ENCODE measurements at regions not wholly inside any gene's neighbourhood (a gene's known extent, or its start where the extent isn't known, plus 50 kb on each side); places are given as distances from the start of the nearest gene placed in this dataset.

GRCh38 chr21:27582246-27582947 lies 615.5 kb upstream of the ADAMTS5 start:
- Histone ChIP-seq H3K4me1 (ENCODE audit: control insufficient read depth, insufficient read depth, low read length, unreplicated experiment) (peaks cover 25% of the 10 kb centered on the region), H3K36me3 (ENCODE audit: insufficient read depth, low read length) (no peaks in the 10 kb centered on the region), H2AFZ (ENCODE audit: low read length, unreplicated experiment) (peak overlapping the region; percentile 7), H3K79me2 (ENCODE audit: control insufficient read depth, insufficient read depth, low read length, unreplicated experiment) (no peaks in the 10 kb centered on the region), H3K27me3 (ENCODE audit: insufficient read depth, low read length) (no peaks in the 10 kb centered on the region), H3K27ac (ENCODE audit: low read depth, low read length) (peak overlapping the region; percentile 64), H3K4me3 (ENCODE audit: low read depth, low read length) (no peak overlapping the region)

DNA sequence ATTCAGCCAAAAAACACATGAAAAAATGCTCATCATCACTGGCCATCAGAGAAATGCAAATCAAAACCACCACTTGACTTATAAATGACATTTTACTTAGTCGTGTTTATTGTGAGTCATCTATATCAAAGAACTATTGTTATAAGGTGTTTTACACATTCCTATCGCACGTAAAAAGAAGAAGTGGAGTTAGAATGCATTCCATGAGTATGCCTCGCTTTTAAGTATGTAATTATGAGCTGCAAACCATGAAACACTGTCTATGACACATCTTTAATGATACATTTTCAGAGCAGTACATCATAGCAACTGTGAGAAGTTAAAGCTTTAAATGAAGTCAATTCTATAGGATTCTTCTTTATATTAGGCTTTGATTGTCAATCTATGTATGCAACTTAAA lies 614.3 kb upstream of the ADAMTS5 start:
- Histone ChIP-seq H3K4me3 (ENCODE audit: low read depth, low read length) (no peak overlapping the region), H3K27me3 (ENCODE audit: insufficient read depth, low read length) (no peaks in the 10 kb centered on the region), H3K27ac (ENCODE audit: low read depth, low read length) (peak overlapping the region; percentile 70), H3K4me1 (ENCODE audit: control insufficient read depth, insufficient read depth, low read length, unreplicated experiment) (peaks cover 20% of the 10 kb centered on the region), H2AFZ (ENCODE audit: low read length, unreplicated experiment) (no peak overlapping the region), H3K36me3 (ENCODE audit: insufficient read depth, low read length) (no peaks in the 10 kb centered on the region), H3K79me2 (ENCODE audit: control insufficient read depth, insufficient read depth, low read length, unreplicated experiment) (no peaks in the 10 kb centered on the region)

- Histone ChIP-seq H3K79me2 (ENCODE audit: control insufficient read depth, insufficient read depth, low read length, unreplicated experiment) (no peaks in the 10 kb centered on the region), H3K27ac (ENCODE audit: low read depth, low read length) (peak overlapping the region; percentile 74), H3K36me3 (ENCODE audit: insufficient read depth, low read length) (no peaks in the 10 kb centered on the region), H3K27me3 (ENCODE audit: insufficient read depth, low read length) (no peaks in the 10 kb centered on the region), H2AFZ (ENCODE audit: low read length, unreplicated experiment) (no peak overlapping the region), H3K4me1 (ENCODE audit: control insufficient read depth, insufficient read depth, low read length, unreplicated experiment) (peaks cover 20% of the 10 kb centered on the region), H3K4me3 (ENCODE audit: low read depth, low read length) (no peak overlapping the region)
These were observed 613.4 kb upstream of the ADAMTS5 start for GRCh38 chr21:27580276-27580675.

DNA sequence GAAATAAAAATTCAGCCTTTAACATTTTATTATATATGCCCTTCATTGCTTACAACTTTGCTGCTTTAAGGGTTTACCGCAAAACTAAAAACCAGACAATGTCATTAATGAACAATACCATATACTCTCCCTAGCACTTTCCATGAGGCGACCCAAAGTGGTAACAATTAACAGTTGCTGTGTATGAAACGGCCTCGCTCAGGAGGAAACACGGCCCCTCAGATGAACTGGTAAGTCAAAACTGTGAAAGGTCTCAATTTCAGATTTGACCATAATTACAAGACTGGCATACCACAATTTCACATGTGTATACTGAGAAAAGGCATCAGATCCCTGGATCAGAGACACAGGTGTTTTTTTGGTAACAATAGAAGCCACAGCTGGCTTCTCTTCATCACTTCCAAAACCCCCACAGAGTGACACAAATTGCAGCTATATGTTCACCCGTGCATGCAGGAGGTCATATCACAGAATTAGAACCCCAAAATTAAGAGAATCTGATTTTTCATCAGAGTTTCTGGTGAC lies 611.9 kb upstream of the ADAMTS5 start:
- H2AFZ ChIP-seq (ENCODE audit: low read length, unreplicated experiment) = no peak overlapping the region
- H3K36me3 ChIP-seq (ENCODE audit: insufficient read depth, low read length) = no peaks in the 10 kb centered on the region
- no peak overlapping the region for H3K27ac ChIP-seq (ENCODE audit: low read depth, low read length)
- H3K27me3 ChIP-seq (ENCODE audit: insufficient read depth, low read length) = no peaks in the 10 kb centered on the region
- H3K79me2 ChIP-seq (ENCODE audit: control insufficient read depth, insufficient read depth, low read length, unreplicated experiment) = no peaks in the 10 kb centered on the region
- H3K4me1 ChIP-seq (ENCODE audit: control insufficient read depth, insufficient read depth, low read length, unreplicated experiment) = peaks cover 12% of the 10 kb centered on the region
- no peak overlapping the region for H3K4me3 ChIP-seq (ENCODE audit: low read depth, low read length)

- Histone ChIP-seq H3K4me1 (ENCODE audit: control insufficient read depth, insufficient read depth, low read length, unreplicated experiment) (peaks cover 44% of the 10 kb centered on the region), H3K36me3 (ENCODE audit: insufficient read depth, low read length) (no peaks in the 10 kb centered on the region), H2AFZ (ENCODE audit: low read length, unreplicated experiment) (no peak overlapping the region), H3K27ac (ENCODE audit: low read depth, low read length) (peak overlapping the region; percentile 100), H3K4me3 (ENCODE audit: low read depth, low read length) (no peak overlapping the region), H3K27me3 (ENCODE audit: insufficient read depth, low read length) (no peaks in the 10 kb centered on the region), H3K79me2 (ENCODE audit: control insufficient read depth, insufficient read depth, low read length, unreplicated experiment) (no peaks in the 10 kb centered on the region)
These were observed 605.8 kb upstream of the ADAMTS5 start for GRCh38 chr21:27572696-27573095.

DNA sequence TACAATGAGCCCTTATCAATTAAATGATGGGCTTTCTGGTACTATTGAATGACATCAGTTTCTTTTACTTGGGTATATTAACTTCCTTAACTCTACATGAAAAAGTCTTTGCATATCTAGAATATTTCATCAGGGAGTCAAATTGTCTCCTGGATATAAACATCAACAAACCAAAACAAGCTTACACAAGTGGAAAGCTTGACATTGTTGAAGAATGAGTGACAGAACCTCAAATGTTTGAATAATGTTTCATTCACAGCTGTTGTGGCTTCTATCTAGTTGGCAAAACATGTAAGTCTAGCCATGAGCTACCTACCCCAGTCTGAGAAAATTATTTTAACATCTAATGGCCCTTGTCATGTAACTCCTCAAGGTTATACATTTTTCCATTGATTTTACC lies 604.8 kb upstream of the ADAMTS5 start:
- H3K27ac ChIP-seq (ENCODE audit: low read depth, low read length) = peak overlapping the region; percentile 100
- H3K4me3 ChIP-seq (ENCODE audit: low read depth, low read length) = peak overlapping the region; percentile 25; the same call in 1 of the 2 replicates
- no peaks in the 10 kb centered on the region for H3K79me2 ChIP-seq (ENCODE audit: control insufficient read depth, insufficient read depth, low read length, unreplicated experiment)
- no peak overlapping the region for H2AFZ ChIP-seq (ENCODE audit: low read length, unreplicated experiment)
- no peaks in the 10 kb centered on the region for H3K36me3 ChIP-seq (ENCODE audit: insufficient read depth, low read length)
- H3K4me1 ChIP-seq (ENCODE audit: control insufficient read depth, insufficient read depth, low read length, unreplicated experiment) = peaks cover 44% of the 10 kb centered on the region
- H3K27me3 ChIP-seq (ENCODE audit: insufficient read depth, low read length) = no peaks in the 10 kb centered on the region

- H3K79me2 ChIP-seq (ENCODE audit: control insufficient read depth, insufficient read depth, low read length, unreplicated experiment) = no peaks in the 10 kb centered on the region
- no peaks in the 10 kb centered on the region for H3K27me3 ChIP-seq (ENCODE audit: insufficient read depth, low read length)
- no peak overlapping the region for H2AFZ ChIP-seq (ENCODE audit: low read length, unreplicated experiment)
- H3K4me3 ChIP-seq (ENCODE audit: low read depth, low read length) = peak overlapping the region; percentile 32; the same call in 1 of the 2 replicates
- H3K4me1 ChIP-seq (ENCODE audit: control insufficient read depth, insufficient read depth, low read length, unreplicated experiment) = peaks cover 45% of the 10 kb centered on the region
- H3K36me3 ChIP-seq (ENCODE audit: insufficient read depth, low read length) = no peaks in the 10 kb centered on the region
- H3K27ac ChIP-seq (ENCODE audit: low read depth, low read length) = peak overlapping the region; percentile 100
These were observed 603.5 kb upstream of the ADAMTS5 start for GRCh38 chr21:27570306-27570868.

DNA sequence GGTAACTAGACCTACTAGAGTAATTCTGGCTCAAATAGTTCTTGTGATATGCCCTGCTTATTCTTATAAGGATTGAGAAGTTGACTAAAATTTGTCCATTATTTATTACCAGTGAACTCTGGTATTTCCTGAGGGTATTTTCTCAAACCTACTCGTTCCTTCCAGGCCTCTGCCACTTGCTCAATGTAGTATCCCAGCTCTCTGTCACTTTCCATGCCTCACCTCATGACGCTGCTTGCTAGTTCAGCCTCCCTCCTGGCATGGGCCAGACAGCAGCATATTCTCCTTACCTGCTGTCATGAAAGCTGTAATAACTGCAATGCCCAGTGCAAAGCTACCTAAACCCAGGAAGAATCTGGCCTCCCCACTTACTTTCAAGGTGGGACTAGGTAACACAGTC lies 602.9 kb upstream of the ADAMTS5 start:
- H3K27me3 ChIP-seq (ENCODE audit: insufficient read depth, low read length) = no peaks in the 10 kb centered on the region
- H2AFZ ChIP-seq (ENCODE audit: low read length, unreplicated experiment) = peak overlapping the region; percentile 2
- no peaks in the 10 kb centered on the region for H3K36me3 ChIP-seq (ENCODE audit: insufficient read depth, low read length)
- peaks cover 50% of the 10 kb centered on the region for H3K4me1 ChIP-seq (ENCODE audit: control insufficient read depth, insufficient read depth, low read length, unreplicated experiment)
- H3K27ac ChIP-seq (ENCODE audit: low read depth, low read length) = peak overlapping the region; percentile 100
- H3K4me3 ChIP-seq (ENCODE audit: low read depth, low read length) = peak overlapping the region; percentile 32; the same call in 1 of the 2 replicates
- H3K79me2 ChIP-seq (ENCODE audit: control insufficient read depth, insufficient read depth, low read length, unreplicated experiment) = no peaks in the 10 kb centered on the region

GRCh38 chr21:27569091-27569490 lies 602.2 kb upstream of the ADAMTS5 start:
- Histone ChIP-seq H3K27me3 (ENCODE audit: insufficient read depth, low read length) (no peaks in the 10 kb centered on the region), H3K4me3 (ENCODE audit: low read depth, low read length) (no peak overlapping the region; the same call in 1 of the 2 replicates), H2AFZ (ENCODE audit: low read length, unreplicated experiment) (peak overlapping the region; percentile 38), H3K4me1 (ENCODE audit: control insufficient read depth, insufficient read depth, low read length, unreplicated experiment) (peaks cover 51% of the 10 kb centered on the region), H3K27ac (ENCODE audit: low read depth, low read length) (peak overlapping the region; percentile 100), H3K36me3 (ENCODE audit: insufficient read depth, low read length) (no peaks in the 10 kb centered on the region), H3K79me2 (ENCODE audit: control insufficient read depth, insufficient read depth, low read length, unreplicated experiment) (no peaks in the 10 kb centered on the region)

GRCh38 chr21:27567381-27567780 lies 600.5 kb upstream of the ADAMTS5 start:
- H2AFZ ChIP-seq (ENCODE audit: low read length, unreplicated experiment) = no peak overlapping the region
- H3K79me2 ChIP-seq (ENCODE audit: control insufficient read depth, insufficient read depth, low read length, unreplicated experiment) = no peaks in the 10 kb centered on the region
- no peaks in the 10 kb centered on the region for H3K36me3 ChIP-seq (ENCODE audit: insufficient read depth, low read length)
- H3K4me1 ChIP-seq (ENCODE audit: control insufficient read depth, insufficient read depth, low read length, unreplicated experiment) = peaks cover 43% of the 10 kb centered on the region
- no peak overlapping the region for H3K4me3 ChIP-seq (ENCODE audit: low read depth, low read length)
- H3K27me3 ChIP-seq (ENCODE audit: insufficient read depth, low read length) = no peaks in the 10 kb centered on the region
- H3K27ac ChIP-seq (ENCODE audit: low read depth, low read length) = no peak overlapping the region

GRCh38 chr21:27566521-27566920 lies 599.6 kb upstream of the ADAMTS5 start:
- no peaks in the 10 kb centered on the region for H3K27me3 ChIP-seq (ENCODE audit: insufficient read depth, low read length)

More at GRCh38 chr21:27566521-27566920, 599.6 kb upstream of the ADAMTS5 start:
- Histone ChIP-seq H2AFZ (ENCODE audit: low read length, unreplicated experiment) (no peak overlapping the region), H3K4me3 (ENCODE audit: low read depth, low read length) (no peak overlapping the region), H3K27ac (ENCODE audit: low read depth, low read length) (no peak overlapping the region), H3K79me2 (ENCODE audit: control insufficient read depth, insufficient read depth, low read length, unreplicated experiment) (no peaks in the 10 kb centered on the region), H3K4me1 (ENCODE audit: control insufficient read depth, insufficient read depth, low read length, unreplicated experiment) (peaks cover 34% of the 10 kb centered on the region), H3K36me3 (ENCODE audit: insufficient read depth, low read length) (no peaks in the 10 kb centered on the region)
